ENCODE measurements at regions not wholly inside any gene's neighbourhood (a gene's known extent, or its start where the extent isn't known, plus 50 kb on each side); places are given as distances from the start of the nearest gene placed in this dataset.
"Not testable (repeated sequence)": the region's sequence is repeated elsewhere in the genome, so short reads cannot be mapped to it uniquely, and the experiment has no call there.

GRCh38 chr6:109253366-109253765, 128.9 kb downstream of the CD164 start:
- no peaks in the 10 kb centered on the region for H3K36me3 ChIP-seq
- no peak overlapping the region for H3K27ac ChIP-seq
- DNase-seq (no peak), ATAC-seq (ENCODE audit: low FRiP score in 2 of 2) (no peak)
- H3K27me3 ChIP-seq = no peaks in the 10 kb centered on the region
- no peaks in the 10 kb centered on the region for H3K9me3 ChIP-seq
- H3K4me3 ChIP-seq = no peak overlapping the region
- no peaks in the 10 kb centered on the region for H3K4me1 ChIP-seq
- TF ChIP-seq POLR2A (IDR thresholded peaks at IDR 0.05) = no peak
- no peak for TF ChIP-seq EP300 (IDR thresholded peaks at IDR 0.05)
- TF ChIP-seq POLR2AphosphoS5 (IDR thresholded peaks at IDR 0.05) = no peak
- no peak for TF ChIP-seq CTCF (IDR thresholded peaks at IDR 0.05)

- H3K4me3 ChIP-seq = no peak overlapping the region
- TF ChIP-seq EP300 (IDR thresholded peaks at IDR 0.05) (no peak), CTCF (IDR thresholded peaks at IDR 0.05) (no peak), POLR2AphosphoS5 (IDR thresholded peaks at IDR 0.05) (no peak), POLR2A (IDR thresholded peaks at IDR 0.05) (no peak)
- no peaks in the 10 kb centered on the region for H3K4me1 ChIP-seq
- no peaks in the 10 kb centered on the region for H3K36me3 ChIP-seq
- DNase-seq = no peak
- 43 to 60% methylated on average over 3 of the region's 3 CpGs for WGBS, 2 donors
- ATAC-seq (ENCODE audit: low FRiP score in 2 of 2) = no peak
- H3K27ac ChIP-seq = no peak overlapping the region
- no peaks in the 10 kb centered on the region for H3K27me3 ChIP-seq
- no peaks in the 10 kb centered on the region for H3K9me3 ChIP-seq
These were observed 129.8 kb downstream of the CD164 start for GRCh38 chr6:109252261-109253041.

- H3K9me3 ChIP-seq = no peaks in the 10 kb centered on the region
- H3K36me3 ChIP-seq = no peaks in the 10 kb centered on the region
- DNase-seq (no peak), ATAC-seq (ENCODE audit: low FRiP score in 2 of 2) (no peak)
- no peaks in the 10 kb centered on the region for H3K4me1 ChIP-seq
- no peaks in the 10 kb centered on the region for H3K27me3 ChIP-seq
- TF ChIP-seq POLR2AphosphoS5 (IDR thresholded peaks at IDR 0.05) = no peak
- no peak for TF ChIP-seq POLR2A (IDR thresholded peaks at IDR 0.05)
- no peak overlapping the region for H3K27ac ChIP-seq
- H3K4me3 ChIP-seq = no peak overlapping the region
These were observed 130.4 kb downstream of the CD164 start for GRCh38 chr6:109251839-109252238.

GRCh38 chr6:109250544-109251156, 131.6 kb downstream of the CD164 start:
- H3K9me3 ChIP-seq; H3K4me3 ChIP-seq; H3K36me3 ChIP-seq; H3K4me1 ChIP-seq; DNase-seq; H3K27me3 ChIP-seq; ATAC-seq (ENCODE audit: low FRiP score in 2 of 2); H3K27ac ChIP-seq: not testable (repeated sequence)
- WGBS, 2 donors = 96 to 100% methylated on average over 7 to 8 of the region's 32 CpGs

GRCh38 chr6:109243863-109244825, 138.1 kb downstream of the CD164 start:
- DNase-seq (no peak), ATAC-seq (ENCODE audit: low FRiP score in 2 of 2) (no peak)
- peaks cover 5 to 10% (median 6%) of the 10 kb centered on the region in 4 donors for H3K4me1 ChIP-seq
- no peak overlapping the region for H3K4me3 ChIP-seq
- no peak overlapping the region for H3K27ac ChIP-seq
- WGBS, 2 donors = 71 to 86% methylated on average over 7 of the region's 7 CpGs
- TF ChIP-seq POLR2AphosphoS5 (IDR thresholded peaks at IDR 0.05) (no peak), CTCF (IDR thresholded peaks at IDR 0.05) (no peak), EP300 (IDR thresholded peaks at IDR 0.05) (no peak), POLR2A (IDR thresholded peaks at IDR 0.05) (no peak)
- no peaks in the 10 kb centered on the region for H3K9me3 ChIP-seq
- no peaks in the 10 kb centered on the region for H3K36me3 ChIP-seq
- no peaks in the 10 kb centered on the region for H3K27me3 ChIP-seq
